ENCODE measurements at regions not wholly inside any gene's neighbourhood (a gene's known extent, or its start where the extent isn't known, plus 50 kb on each side); places are given as distances from the start of the nearest gene placed in this dataset.

DNA sequence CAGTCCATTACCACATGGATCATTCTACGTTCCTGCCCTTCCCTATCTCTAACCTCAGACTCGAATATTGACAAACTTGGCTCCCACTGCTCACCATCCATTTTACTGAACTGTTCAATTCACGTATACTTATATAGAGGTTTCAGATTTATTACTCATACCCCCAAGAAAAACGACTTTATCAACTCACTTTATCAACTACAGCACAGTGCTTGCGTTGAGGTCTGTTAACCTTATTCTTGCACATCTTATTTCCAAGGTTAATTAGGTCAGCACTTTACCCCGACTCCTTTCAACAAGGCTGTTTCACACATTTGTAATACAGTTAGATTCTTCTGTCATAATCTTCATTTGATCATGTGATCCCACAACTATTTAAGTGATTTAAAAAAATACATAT is 162.3 kb upstream of the AHR start:
- no peaks in the 10 kb centered on the region for H3K36me3 Mint-ChIP-seq
- Histone ChIP-seq H3K27me3 (ENCODE audit: control insufficient read depth, insufficient read depth, low read length) (no peaks in the 10 kb centered on the region), H3K36me3 (ENCODE audit: control insufficient read depth, insufficient read depth, low read length) (no peaks in the 10 kb centered on the region), H3K9me3 (ENCODE audit: control insufficient read depth, insufficient read depth, low read length) (no peaks in the 10 kb centered on the region), H3K27ac (ENCODE audit: low read length) (no peak overlapping the region), H3K4me3 (ENCODE audit: low read length) (no peak overlapping the region), H3K4me1 (ENCODE audit: control insufficient read depth, insufficient read depth, low read length) (no peaks in the 10 kb centered on the region)
- no peaks in the 10 kb centered on the region for H3K27me3 Mint-ChIP-seq (ENCODE audit: low read depth in 2 of 2)
- WGBS (ENCODE audit: insufficient coverage), result 66% methylated on average over 6 of the region's 6 CpGs
- ATAC-seq (no peak), DNase-seq (no peak)
- H3K4me1 Mint-ChIP-seq, result peaks cover 0 to 7% of the 10 kb centered on the region in 2 donors
- TF ChIP-seq, protein P1, sequence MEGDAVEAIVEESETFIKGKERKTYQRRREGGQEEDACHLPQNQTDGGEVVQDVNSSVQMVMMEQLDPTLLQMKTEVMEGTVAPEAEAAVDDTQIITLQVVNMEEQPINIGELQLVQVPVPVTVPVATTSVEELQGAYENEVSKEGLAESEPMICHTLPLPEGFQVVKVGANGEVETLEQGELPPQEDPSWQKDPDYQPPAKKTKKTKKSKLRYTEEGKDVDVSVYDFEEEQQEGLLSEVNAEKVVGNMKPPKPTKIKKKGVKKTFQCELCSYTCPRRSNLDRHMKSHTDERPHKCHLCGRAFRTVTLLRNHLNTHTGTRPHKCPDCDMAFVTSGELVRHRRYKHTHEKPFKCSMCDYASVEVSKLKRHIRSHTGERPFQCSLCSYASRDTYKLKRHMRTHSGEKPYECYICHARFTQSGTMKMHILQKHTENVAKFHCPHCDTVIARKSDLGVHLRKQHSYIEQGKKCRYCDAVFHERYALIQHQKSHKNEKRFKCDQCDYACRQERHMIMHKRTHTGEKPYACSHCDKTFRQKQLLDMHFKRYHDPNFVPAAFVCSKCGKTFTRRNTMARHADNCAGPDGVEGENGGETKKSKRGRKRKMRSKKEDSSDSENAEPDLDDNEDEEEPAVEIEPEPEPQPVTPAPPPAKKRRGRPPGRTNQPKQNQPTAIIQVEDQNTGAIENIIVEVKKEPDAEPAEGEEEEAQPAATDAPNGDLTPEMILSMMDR (IDR thresholded peaks at IDR 0.05), result no peak
- no peak overlapping the region for H3K4me3 Mint-ChIP-seq
- intact Hi-C loops (cut with micrococcal nuclease), result no loop called here
- H3K27ac Mint-ChIP-seq, result no peak overlapping the region
- H3K9me3 Mint-ChIP-seq, result no peaks in the 10 kb centered on the region

DNA sequence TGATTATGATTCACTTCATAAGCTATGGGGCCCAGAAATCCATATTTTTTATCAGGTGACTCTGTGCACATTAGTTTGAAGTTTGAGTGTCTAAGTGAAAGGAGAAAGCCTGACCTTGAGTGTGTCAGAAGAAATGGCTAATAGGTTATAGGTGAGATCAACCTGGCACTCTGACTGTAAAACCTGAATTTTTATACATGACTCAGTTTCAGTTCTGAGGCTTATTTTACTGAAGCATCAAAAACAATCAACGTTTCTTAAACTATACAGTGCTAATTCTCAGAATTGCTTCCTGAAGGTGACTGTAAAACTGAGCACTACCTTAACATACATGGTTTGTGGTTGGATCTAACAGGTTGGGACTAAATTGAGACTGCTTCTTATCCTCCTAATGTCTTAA is 159.4 kb upstream of the AHR start:
- H3K4me3 Mint-ChIP-seq, result no peak overlapping the region
- no peaks in the 10 kb centered on the region for H3K36me3 ChIP-seq (ENCODE audit: control insufficient read depth, insufficient read depth, low read length)
- no peaks in the 10 kb centered on the region for H3K36me3 Mint-ChIP-seq
- no peaks in the 10 kb centered on the region for H3K9me3 Mint-ChIP-seq
- DNase-seq (peak in 1 of 2 donors; percentile 33), ATAC-seq (no peak)
- H3K27ac ChIP-seq (ENCODE audit: low read length), result peak overlapping the region; percentile 59
- peak overlapping the region; percentile 4 to 63 for H3K27ac Mint-ChIP-seq
- H3K4me3 ChIP-seq (ENCODE audit: low read length), result no peak overlapping the region
- peaks cover 16 to 23% of the 10 kb centered on the region in 2 donors for H3K4me1 Mint-ChIP-seq
- H3K27me3 ChIP-seq (ENCODE audit: control insufficient read depth, insufficient read depth, low read length), result no peaks in the 10 kb centered on the region
- peaks cover 4% of the 10 kb centered on the region for H3K4me1 ChIP-seq (ENCODE audit: control insufficient read depth, insufficient read depth, low read length)
- H3K27me3 Mint-ChIP-seq (ENCODE audit: low read depth in 2 of 2), result no peaks in the 10 kb centered on the region
- no CpG with 5 or more reads among the region's 1 CpG for WGBS (ENCODE audit: insufficient coverage)
- no peaks in the 10 kb centered on the region for H3K9me3 ChIP-seq (ENCODE audit: control insufficient read depth, insufficient read depth, low read length)
- intact Hi-C loops (cut with micrococcal nuclease), result no loop called here
- TF ChIP-seq, protein P1 (IDR thresholded peaks at IDR 0.05), result no peak

DNA sequence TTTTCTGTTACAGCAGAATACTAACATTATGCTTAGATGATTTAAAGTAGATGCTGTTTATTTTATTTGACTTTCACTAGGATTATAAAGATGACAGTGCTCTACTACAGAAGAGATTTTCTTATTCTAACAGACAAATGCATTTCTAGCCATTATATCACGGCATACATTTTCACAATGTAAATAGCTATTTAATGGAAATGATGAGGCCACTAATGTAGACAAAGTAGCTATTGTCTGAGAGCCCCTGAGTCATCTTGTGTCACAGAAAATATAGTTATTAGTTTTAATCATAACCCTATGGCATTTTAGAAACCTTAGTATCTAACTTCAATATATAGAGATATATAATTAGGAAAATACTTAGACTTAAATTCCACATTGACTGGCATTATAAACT is 158.0 kb upstream of the AHR start:
- no peak overlapping the region for H3K27ac ChIP-seq (ENCODE audit: low read length)
- Mint-ChIP-seq H3K4me1 (peaks cover 24 to 32% of the 10 kb centered on the region in 2 donors), H3K4me3 (no peak overlapping the region), H3K27me3 (ENCODE audit: low read depth in 2 of 2) (no peaks in the 10 kb centered on the region), H3K27ac (no peak overlapping the region), H3K9me3 (no peaks in the 10 kb centered on the region), H3K36me3 (no peaks in the 10 kb centered on the region)
- no peaks in the 10 kb centered on the region for H3K36me3 ChIP-seq (ENCODE audit: control insufficient read depth, insufficient read depth, low read length)
- H3K4me3 ChIP-seq (ENCODE audit: low read length), result no peak overlapping the region
- H3K9me3 ChIP-seq (ENCODE audit: control insufficient read depth, insufficient read depth, low read length), result no peaks in the 10 kb centered on the region
- ATAC-seq, result no peak
- intact Hi-C loops (cut with micrococcal nuclease), result loop anchor here (10.0 kb wide), 1 partner anchor 116 kb away; no protein-coding TSS in a partner anchor
- TF ChIP-seq, protein P1 (IDR thresholded peaks at IDR 0.05), result no peak
- no peak for DNase-seq
- H3K4me1 ChIP-seq (ENCODE audit: control insufficient read depth, insufficient read depth, low read length), result peaks cover 4% of the 10 kb centered on the region
- no peaks in the 10 kb centered on the region for H3K27me3 ChIP-seq (ENCODE audit: control insufficient read depth, insufficient read depth, low read length)
- no CpG with 5 or more reads among the region's 1 CpG for WGBS (ENCODE audit: insufficient coverage)

DNA sequence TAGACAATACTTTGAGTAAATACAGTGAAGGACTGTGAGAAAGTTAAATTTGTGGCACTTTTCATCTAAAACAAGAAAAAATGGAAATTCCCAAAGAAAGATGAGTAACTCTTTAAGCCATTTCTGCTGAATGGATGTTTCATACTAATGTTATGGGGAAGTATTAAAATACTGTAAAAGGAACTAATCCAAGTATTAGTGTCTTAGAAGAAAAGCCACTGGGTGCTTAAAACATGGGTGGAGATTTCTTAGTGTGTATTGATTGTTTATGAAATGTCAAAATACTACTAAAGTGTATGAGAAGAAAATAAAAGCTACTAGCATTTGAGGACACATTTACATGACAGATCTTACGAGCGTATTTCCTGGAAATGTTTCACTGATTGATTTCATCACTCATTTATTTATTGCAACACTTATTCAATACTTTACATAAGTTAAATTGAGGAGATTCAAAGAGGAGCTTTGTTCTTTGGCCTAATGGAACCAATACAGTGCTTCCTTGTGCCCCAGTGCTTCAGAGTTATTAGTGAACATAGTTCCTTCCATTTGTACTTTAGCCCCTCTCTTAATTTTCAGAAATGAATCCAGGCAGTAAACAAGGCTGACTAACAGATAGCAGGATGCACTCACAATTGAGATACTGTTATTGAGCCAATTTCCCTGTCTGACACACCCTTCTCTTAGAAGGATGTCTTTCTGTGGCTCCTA is 155.5 kb upstream of the AHR start:
- Histone ChIP-seq H3K4me1 (ENCODE audit: control insufficient read depth, insufficient read depth, low read length) (peaks cover 4% of the 10 kb centered on the region), H3K4me3 (ENCODE audit: low read length) (peak overlapping the region; percentile 23), H3K36me3 (ENCODE audit: control insufficient read depth, insufficient read depth, low read length) (no peaks in the 10 kb centered on the region), H3K27me3 (ENCODE audit: control insufficient read depth, insufficient read depth, low read length) (no peaks in the 10 kb centered on the region), H3K9me3 (ENCODE audit: control insufficient read depth, insufficient read depth, low read length) (no peaks in the 10 kb centered on the region), H3K27ac (ENCODE audit: low read length) (peak overlapping the region; percentile 25)
- DNase-seq, result no peak
- no CpG with 5 or more reads among the region's 2 CpGs for WGBS (ENCODE audit: insufficient coverage)
- peak in 2 of 3 donors; percentile 3 to 19 for ATAC-seq
- TF ChIP-seq, protein P1 (IDR thresholded peaks at IDR 0.05), result no peak
- Mint-ChIP-seq H3K36me3 (no peaks in the 10 kb centered on the region), H3K4me1 (peaks cover 24 to 32% of the 10 kb centered on the region in 2 donors), H3K27me3 (ENCODE audit: low read depth in 2 of 2) (no peaks in the 10 kb centered on the region), H3K4me3 (peak overlapping the region; percentile 68), H3K27ac (peak overlapping the region; percentile 61 to 80), H3K9me3 (no peaks in the 10 kb centered on the region)
- intact Hi-C loops (cut with micrococcal nuclease), result loop anchor here (10.0 kb wide), 1 partner anchor 118 kb away; no protein-coding TSS in a partner anchor
